Neuronal stem cell (in vitro differentiated cells): ENCODE measurements at regions not wholly inside any gene's neighbourhood (a gene's known extent, or its start where the extent isn't known, plus 50 kb on each side); places are given as distances from the start of the nearest gene placed in this dataset.
"Not testable (repeated sequence)": the region's sequence is repeated elsewhere in the genome, so short reads cannot be mapped to it uniquely, and the experiment has no call there.

ENCODE experiments used
- DNase-seq: peaks from one replicate; pipeline ENCODE4 v3.0.0-alpha.2; 2013; ENCODE audit warnings: low spot score
- H2AFZ ChIP-seq: one replicate; pipeline ENCODE4 v1.6.1; 2013; ENCODE audit warnings: mild to moderate bottlenecking, low read length, inconsistent platforms
- H2AK5ac ChIP-seq: 2 replicates; pipeline ENCODE4 v1.6.1; 2013; ENCODE audit warnings: low read depth, mild to moderate bottlenecking, inconsistent platforms, low read length, moderate library complexity, mixed read lengths
- H2BK120ac ChIP-seq: 2 replicates; pipeline ENCODE4 v1.6.1; 2013; ENCODE audit warnings: low read depth, mild to moderate bottlenecking, inconsistent platforms, low read length, moderate library complexity, mixed read lengths
- H2BK12ac ChIP-seq: one replicate; pipeline ENCODE4 v1.6.1; 2013; ENCODE audit warnings: low read length, inconsistent platforms
- H2BK15ac ChIP-seq: 2 replicates; pipeline ENCODE4 v1.6.1; 2013; ENCODE audit warnings: mild to moderate bottlenecking, low read length, inconsistent platforms, mixed read lengths
- H2BK5ac ChIP-seq: one replicate; pipeline ENCODE4 v1.6.1; 2013; ENCODE audit warnings: inconsistent platforms, mild to moderate bottlenecking, low read length, moderate library complexity
- H3K14ac ChIP-seq: one replicate; pipeline ENCODE4 v1.6.1; 2013; ENCODE audit warnings: low read length, inconsistent platforms
- H3K18ac ChIP-seq: 2 replicates; pipeline ENCODE4 v1.6.1; 2013; ENCODE audit warnings: low read length, inconsistent platforms
- H3K23ac ChIP-seq: 2 replicates; pipeline ENCODE4 v1.6.1; 2013; ENCODE audit warnings: low read depth, mild to moderate bottlenecking, mixed read lengths, low read length, inconsistent platforms; ENCODE audit not compliant: poor library complexity
- H3K27ac ChIP-seq: replicated peaks from 3 replicates; pipeline ENCODE4 v1.5.1; 2013; ENCODE audit warnings: low read length, inconsistent platforms
- H3K27me3 ChIP-seq, 3 experiments: 2 replicates each; pipeline ENCODE4 v1.6.1; 2013; ENCODE audit warnings: low read length in 3 of 3, mild to moderate bottlenecking in 2 of 3, inconsistent platforms in 1 of 3, low read depth in 1 of 3, mixed read lengths in 1 of 3, moderate library complexity in 1 of 3; ENCODE audit not compliant: control insufficient read depth in 3 of 3, insufficient read depth in 3 of 3
- H3K36me3 ChIP-seq, 2 donors: replicated peaks in 1 of 2; 2 replicates each; pipeline ENCODE4 v1.6.1; 2013; ENCODE audit warnings: low read length in 2 of 2; ENCODE audit not compliant: control insufficient read depth in 2 of 2, insufficient read depth in 2 of 2
- H3K4ac ChIP-seq: 2 replicates; pipeline ENCODE4 v1.6.1; 2013; ENCODE audit warnings: inconsistent platforms, mild to moderate bottlenecking, low read length, moderate library complexity
- H3K4me1 ChIP-seq, 2 donors: 1 replicate in 1 of 2; 2 replicates in 1 of 2; pipeline ENCODE4 v1.6.1; 2013; ENCODE audit warnings: low read length in 2 of 2, low read depth in 1 of 2; ENCODE audit not compliant: control insufficient read depth in 2 of 2, insufficient read depth in 1 of 2
- H3K4me2 ChIP-seq: one replicate; pipeline ENCODE4 v1.6.1; 2013; ENCODE audit warnings: mild to moderate bottlenecking, low read length, inconsistent platforms; ENCODE audit not compliant: insufficient read depth, poor library complexity, severe bottlenecking
- H3K4me3 ChIP-seq, 2 donors: 2 replicates each; pipeline ENCODE4 v1.5.1; 2013; ENCODE audit warnings: low read length in 2 of 2, mild to moderate bottlenecking in 2 of 2, inconsistent platforms in 1 of 2, moderate library complexity in 1 of 2
- H3K79me1 ChIP-seq: one replicate; pipeline ENCODE4 v1.6.1; 2013; ENCODE audit warnings: low read depth, mild to moderate bottlenecking, inconsistent platforms, low read length, moderate library complexity
- H3K9ac ChIP-seq: one replicate; pipeline ENCODE4 v1.6.1; 2013; ENCODE audit warnings: mild to moderate bottlenecking, low read depth, low read length, inconsistent platforms; ENCODE audit not compliant: poor library complexity
- H3K9me3 ChIP-seq, 2 donors: replicated peaks in 1 of 2; 2 replicates each; pipeline versions ENCODE3 to v1.6.1; 2013; ENCODE audit warnings: low read length in 2 of 2, mild to moderate bottlenecking in 2 of 2, inconsistent platforms in 1 of 2, low read depth in 1 of 2, mixed read lengths in 1 of 2, moderate library complexity in 1 of 2; ENCODE audit not compliant: control insufficient read depth in 2 of 2, insufficient read depth in 1 of 2
- H4K8ac ChIP-seq: one replicate; pipeline ENCODE4 v1.6.1; 2013; ENCODE audit warnings: low read depth, mild to moderate bottlenecking, inconsistent platforms, low read length, moderate library complexity
- H4K91ac ChIP-seq: one replicate; pipeline ENCODE4 v1.6.1; 2013; ENCODE audit warnings: low read length, low read depth, mild to moderate bottlenecking, inconsistent platforms; ENCODE audit not compliant: poor library complexity
- WGBS, 2 donors: extraction: QIAGEN DNeasy Blood & Tissue Kit; methylation state at CpG; one replicate each; pipeline ENCODE4 v1.1.7; 2013; ENCODE audit warnings: missing lambda C conversion rate in 2 of 2, mixed read lengths in 1 of 2; ENCODE audit not compliant: insufficient read length in 2 of 2, insufficient replicate concordance in 1 of 2; ENCODE audit errors: extremely low coverage in 2 of 2; 5-methylcytosine and 5-hydroxymethylcytosine counted together

GRCh38 chr6:56814802-56815201 is 140.1 kb upstream of the BEND6 start:
- H3K27me3 ChIP-seq: no peaks in the 10 kb centered on the region
- WGBS, 2 donors: no CpG with 5 or more reads among the region's 7 CpGs
- H3K4ac ChIP-seq: no peak overlapping the region
- no peak overlapping the region for H2BK12ac ChIP-seq
- no peak overlapping the region for H3K27ac ChIP-seq
- H4K91ac ChIP-seq: no peak overlapping the region
- peaks cover 4 to 17% of the 10 kb centered on the region in 2 donors for H3K4me1 ChIP-seq
- H3K4me2 ChIP-seq: no peak overlapping the region
- DNase-seq: no peak
- H3K9me3 ChIP-seq: no peaks in the 10 kb centered on the region
- H2BK120ac ChIP-seq: no peak overlapping the region
- H3K36me3 ChIP-seq: no peaks in the 10 kb centered on the region
- no peak overlapping the region for H2AFZ ChIP-seq
- H3K9ac ChIP-seq: no peak overlapping the region
- H2AK5ac ChIP-seq: no peak overlapping the region
- H2BK5ac ChIP-seq: no peak overlapping the region
- H3K18ac ChIP-seq: no peak overlapping the region
- H3K23ac ChIP-seq: no peak overlapping the region
- no peak overlapping the region for H3K4me3 ChIP-seq
- no peak overlapping the region for H4K8ac ChIP-seq
- no peak overlapping the region for H2BK15ac ChIP-seq
- H3K14ac ChIP-seq: no peak overlapping the region
- H3K79me1 ChIP-seq: no peaks in the 10 kb centered on the region

- H3K4me3 ChIP-seq: no peak overlapping the region
- no peak overlapping the region for H3K4ac ChIP-seq
- no peaks in the 10 kb centered on the region for H3K27me3 ChIP-seq
- no peak overlapping the region for H3K9ac ChIP-seq
- H2BK5ac ChIP-seq: no peak overlapping the region
- H2AK5ac ChIP-seq: no peak overlapping the region
- H3K27ac ChIP-seq: no peak overlapping the region
- no peak overlapping the region for H3K23ac ChIP-seq
- WGBS, 2 donors: no CpG with 5 or more reads among the region's 3 CpGs
- no peaks in the 10 kb centered on the region for H3K36me3 ChIP-seq
- H3K14ac ChIP-seq: no peak overlapping the region
- H4K8ac ChIP-seq: no peak overlapping the region
- no peak overlapping the region for H2BK120ac ChIP-seq
- no peak overlapping the region for H2AFZ ChIP-seq
- DNase-seq: no peak
- H3K4me1 ChIP-seq: peaks cover 4 to 17% of the 10 kb centered on the region in 2 donors
- no peak overlapping the region for H2BK15ac ChIP-seq
- H2BK12ac ChIP-seq: no peak overlapping the region
- H4K91ac ChIP-seq: no peak overlapping the region
- no peak overlapping the region for H3K4me2 ChIP-seq
- no peaks in the 10 kb centered on the region for H3K9me3 ChIP-seq
- H3K18ac ChIP-seq: no peak overlapping the region
- no peaks in the 10 kb centered on the region for H3K79me1 ChIP-seq
Observed at GRCh38 chr6:56814308-56814707, 140.6 kb upstream of the BEND6 start.

GRCh38 chr6:56812851-56813250 is 142.1 kb upstream of the BEND6 start:
- not testable (repeated sequence) for H2AFZ ChIP-seq, H3K18ac ChIP-seq, H3K4me2 ChIP-seq, H2BK12ac ChIP-seq, H3K9me3 ChIP-seq, H2BK120ac ChIP-seq, H2AK5ac ChIP-seq, H3K27me3 ChIP-seq, H2BK15ac ChIP-seq, H3K79me1 ChIP-seq, H3K36me3 ChIP-seq, H4K8ac ChIP-seq, H3K23ac ChIP-seq, H3K4me3 ChIP-seq, H3K9ac ChIP-seq, H3K14ac ChIP-seq, H3K4ac ChIP-seq, H2BK5ac ChIP-seq, H3K27ac ChIP-seq, H4K91ac ChIP-seq, DNase-seq
- no CpG with 5 or more reads among the region's 3 CpGs for WGBS, 2 donors
- peaks cover 9 to 22% of the 10 kb centered on the region in 2 donors for H3K4me1 ChIP-seq

- no peak overlapping the region for H4K8ac ChIP-seq
- H3K23ac ChIP-seq: no peak overlapping the region
- no peaks in the 10 kb centered on the region for H3K9me3 ChIP-seq
- no peak overlapping the region for H2AK5ac ChIP-seq
- H2BK12ac ChIP-seq: no peak overlapping the region
- H2BK15ac ChIP-seq: no peak overlapping the region
- no peaks in the 10 kb centered on the region for H3K27me3 ChIP-seq
- H3K4me2 ChIP-seq: no peak overlapping the region
- no CpG with 5 or more reads among the region's 3 CpGs for WGBS, 2 donors
- no peak overlapping the region for H3K9ac ChIP-seq
- no peaks in the 10 kb centered on the region for H3K36me3 ChIP-seq
- peaks cover 2% of the 10 kb centered on the region for H3K79me1 ChIP-seq
- no peak overlapping the region for H2AFZ ChIP-seq
- H3K4ac ChIP-seq: no peak overlapping the region
- H3K14ac ChIP-seq: no peak overlapping the region
- H3K4me3 ChIP-seq: no peak overlapping the region
- no peak overlapping the region for H3K18ac ChIP-seq
- no peak overlapping the region for H4K91ac ChIP-seq
- no peak overlapping the region for H3K27ac ChIP-seq
- H2BK120ac ChIP-seq: no peak overlapping the region
- no peak overlapping the region for H2BK5ac ChIP-seq
- DNase-seq: no peak
- H3K4me1 ChIP-seq: peaks cover 9 to 32% of the 10 kb centered on the region in 2 donors
Observed at GRCh38 chr6:56808871-56809359, 146.0 kb upstream of the BEND6 start.
